ENCODE measurements at regions not wholly inside any gene's neighbourhood (a gene's known extent, or its start where the extent isn't known, plus 50 kb on each side); places are given as distances from the start of the nearest gene placed in this dataset.

DNA sequence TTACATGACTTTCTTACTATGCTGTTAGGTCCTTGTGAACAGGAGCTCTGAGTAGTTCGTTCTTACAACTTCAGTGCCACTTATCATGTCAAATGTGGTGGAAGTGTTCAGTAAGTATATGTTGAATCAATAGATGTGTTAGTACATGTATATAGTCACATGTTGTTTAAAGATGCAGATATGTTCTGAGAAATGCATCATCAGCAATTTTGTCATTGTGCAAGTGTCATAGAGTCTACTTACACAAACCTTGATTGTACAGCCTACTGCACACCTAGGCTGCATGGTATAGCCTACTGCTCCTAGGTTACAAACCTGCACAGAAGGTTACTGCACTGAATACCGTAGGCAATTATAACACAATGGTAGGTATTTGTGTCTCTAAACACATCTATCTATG, 174.8 kb downstream of the GPR37 start:
- no peak for TF ChIP-seq CTCF (IDR thresholded peaks at IDR 0.05)
- no peak for TF ChIP-seq ZSCAN18 (CRISPR knock-in tag; IDR thresholded peaks at IDR 0.05)
- TF ChIP-seq MLX (CRISPR knock-in tag; IDR thresholded peaks at IDR 0.05), result no peak
- no peak for TF ChIP-seq E2F1 (CRISPR knock-in tag; IDR thresholded peaks at IDR 0.05)
- no peak for TF ChIP-seq ZBTB21 (CRISPR knock-in tag; IDR thresholded peaks at IDR 0.05; ENCODE audit: borderline replicate concordance)
- no peak for TF ChIP-seq IRF1 (CRISPR knock-in tag; IDR thresholded peaks at IDR 0.05)
- no peak for TF ChIP-seq CREM (CRISPR knock-in tag; IDR thresholded peaks at IDR 0.05)
- TF ChIP-seq ZNF232 (CRISPR knock-in tag; IDR thresholded peaks at IDR 0.05), result no peak
- TF ChIP-seq MXD4 (CRISPR knock-in tag; IDR thresholded peaks at IDR 0.05; ENCODE audit: borderline replicate concordance), result no peak
- no peak for TF ChIP-seq ZNF423 (CRISPR knock-in tag; IDR thresholded peaks at IDR 0.05)
- no peak for TF ChIP-seq ZNF396 (CRISPR knock-in tag; IDR thresholded peaks at IDR 0.05; ENCODE audit: borderline replicate concordance)

All from WTC11 (cell line).